ENCODE measurements at regions not wholly inside any gene's neighbourhood (a gene's known extent, or its start where the extent isn't known, plus 50 kb on each side); places are given as distances from the start of the nearest gene placed in this dataset.

GRCh38 chr16:48487287-48487686 is 102.1 kb upstream of the SIAH1 start:
- Histone ChIP-seq H3K79me2 (ENCODE audit: insufficient read depth, low read depth) (no peaks in the 10 kb centered on the region), H3K27ac (no peak overlapping the region), H3K9ac (no peak overlapping the region), H3K36me3 (ENCODE audit: insufficient read depth) (no peaks in the 10 kb centered on the region), H3K4me1 (ENCODE audit: low read depth, poor library complexity, severe bottlenecking) (no peaks in the 10 kb centered on the region), H3K27me3 (ENCODE audit: insufficient read depth, low read depth) (no peaks in the 10 kb centered on the region), H3K4me2 (no peak overlapping the region), H2AFZ (ENCODE audit: low read depth) (no peak overlapping the region), H4K20me1 (ENCODE audit: insufficient read depth) (no peaks in the 10 kb centered on the region), H3K4me3 (IDR thresholded peaks at IDR 0.05; ENCODE audit: insufficient read depth, low read depth, low read length) (no peak overlapping the region)
- TF ChIP-seq, protein P1, sequence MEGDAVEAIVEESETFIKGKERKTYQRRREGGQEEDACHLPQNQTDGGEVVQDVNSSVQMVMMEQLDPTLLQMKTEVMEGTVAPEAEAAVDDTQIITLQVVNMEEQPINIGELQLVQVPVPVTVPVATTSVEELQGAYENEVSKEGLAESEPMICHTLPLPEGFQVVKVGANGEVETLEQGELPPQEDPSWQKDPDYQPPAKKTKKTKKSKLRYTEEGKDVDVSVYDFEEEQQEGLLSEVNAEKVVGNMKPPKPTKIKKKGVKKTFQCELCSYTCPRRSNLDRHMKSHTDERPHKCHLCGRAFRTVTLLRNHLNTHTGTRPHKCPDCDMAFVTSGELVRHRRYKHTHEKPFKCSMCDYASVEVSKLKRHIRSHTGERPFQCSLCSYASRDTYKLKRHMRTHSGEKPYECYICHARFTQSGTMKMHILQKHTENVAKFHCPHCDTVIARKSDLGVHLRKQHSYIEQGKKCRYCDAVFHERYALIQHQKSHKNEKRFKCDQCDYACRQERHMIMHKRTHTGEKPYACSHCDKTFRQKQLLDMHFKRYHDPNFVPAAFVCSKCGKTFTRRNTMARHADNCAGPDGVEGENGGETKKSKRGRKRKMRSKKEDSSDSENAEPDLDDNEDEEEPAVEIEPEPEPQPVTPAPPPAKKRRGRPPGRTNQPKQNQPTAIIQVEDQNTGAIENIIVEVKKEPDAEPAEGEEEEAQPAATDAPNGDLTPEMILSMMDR (conservative IDR thresholded peaks at IDR 0.05; ENCODE audit: low read depth, low read length): no peak

DNA sequence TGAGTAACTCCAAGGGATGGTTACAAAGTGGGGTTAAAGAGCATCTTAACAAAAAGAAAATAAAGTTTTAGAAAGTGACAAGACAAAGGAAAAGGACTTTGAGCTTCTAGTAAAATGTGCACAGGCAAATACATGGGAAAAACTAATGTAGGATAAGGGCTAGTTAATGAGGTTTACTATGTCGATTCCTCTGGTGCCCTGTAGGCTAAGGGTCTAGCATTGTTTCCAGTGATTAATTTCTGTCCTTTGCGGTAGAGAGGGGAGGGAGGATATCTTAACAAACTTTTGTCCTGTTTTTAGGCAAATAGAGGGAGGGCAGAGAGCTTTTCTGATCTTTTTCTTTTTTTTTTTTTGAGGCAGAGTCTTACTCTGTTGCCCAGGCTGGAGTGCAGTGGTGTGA is 96.6 kb upstream of the SIAH1 start:
- Histone ChIP-seq H3K4me3 (IDR thresholded peaks at IDR 0.05; ENCODE audit: insufficient read depth, low read depth, low read length) (no peak overlapping the region), H3K79me2 (ENCODE audit: insufficient read depth, low read depth) (no peaks in the 10 kb centered on the region), H2AFZ (ENCODE audit: low read depth) (no peak overlapping the region), H3K4me2 (no peak overlapping the region), H3K4me1 (ENCODE audit: low read depth, poor library complexity, severe bottlenecking) (no peaks in the 10 kb centered on the region), H3K27me3 (ENCODE audit: insufficient read depth, low read depth) (no peaks in the 10 kb centered on the region), H3K27ac (no peak overlapping the region), H3K36me3 (ENCODE audit: insufficient read depth) (no peaks in the 10 kb centered on the region), H3K9ac (no peak overlapping the region), H4K20me1 (ENCODE audit: insufficient read depth) (no peaks in the 10 kb centered on the region)
- TF ChIP-seq, protein P1 (conservative IDR thresholded peaks at IDR 0.05; ENCODE audit: low read depth, low read length): no peak

- Histone ChIP-seq H2AFZ (ENCODE audit: low read depth) (no peak overlapping the region), H3K9ac (no peak overlapping the region), H4K20me1 (ENCODE audit: insufficient read depth) (no peaks in the 10 kb centered on the region), H3K79me2 (ENCODE audit: insufficient read depth, low read depth) (no peaks in the 10 kb centered on the region), H3K4me3 (IDR thresholded peaks at IDR 0.05; ENCODE audit: insufficient read depth, low read depth, low read length) (no peak overlapping the region), H3K36me3 (ENCODE audit: insufficient read depth) (no peaks in the 10 kb centered on the region), H3K4me1 (ENCODE audit: low read depth, poor library complexity, severe bottlenecking) (no peaks in the 10 kb centered on the region), H3K27ac (no peak overlapping the region), H3K4me2 (no peak overlapping the region), H3K27me3 (ENCODE audit: insufficient read depth, low read depth) (no peaks in the 10 kb centered on the region)
- TF ChIP-seq, protein P1 (conservative IDR thresholded peaks at IDR 0.05; ENCODE audit: low read depth, low read length): no peak
Observed at GRCh38 chr16:48481211-48481610, 96.0 kb upstream of the SIAH1 start.

- Histone ChIP-seq H4K20me1 (ENCODE audit: insufficient read depth) (no peaks in the 10 kb centered on the region), H3K27me3 (ENCODE audit: insufficient read depth, low read depth) (no peaks in the 10 kb centered on the region), H3K79me2 (ENCODE audit: insufficient read depth, low read depth) (no peaks in the 10 kb centered on the region), H3K27ac (no peak overlapping the region), H3K36me3 (ENCODE audit: insufficient read depth) (no peaks in the 10 kb centered on the region), H3K4me2 (no peak overlapping the region), H2AFZ (ENCODE audit: low read depth) (no peak overlapping the region), H3K4me3 (IDR thresholded peaks at IDR 0.05; ENCODE audit: insufficient read depth, low read depth, low read length) (no peak overlapping the region), H3K9ac (no peak overlapping the region), H3K4me1 (ENCODE audit: low read depth, poor library complexity, severe bottlenecking) (no peaks in the 10 kb centered on the region)
- TF ChIP-seq, protein P1 (conservative IDR thresholded peaks at IDR 0.05; ENCODE audit: low read depth, low read length): no peak
Observed at GRCh38 chr16:48479955-48480354, 94.7 kb upstream of the SIAH1 start.

All from KMS-11 (cell line).